T-helper 2 cell treated with Interferon-gamma antibody and Interleukin-4, amounts not matched to agents 100 ng/mL and 5 ng/mL, for 36 hours (primary cell): ENCODE measurements at regions not wholly inside any gene's neighbourhood (a gene's known extent, or its start where the extent isn't known, plus 50 kb on each side); places are given as distances from the start of the nearest gene placed in this dataset.
"Not testable (repeated sequence)": the region's sequence is repeated elsewhere in the genome, so short reads cannot be mapped to it uniquely, and the experiment has no call there.

Experiments
- intact Hi-C: fragments of 100-400 bp; cut with micrococcal nuclease; formaldehyde crosslinking; loops from one replicate; pipeline ENCODE4 v1.15.1; 2023

DNA sequence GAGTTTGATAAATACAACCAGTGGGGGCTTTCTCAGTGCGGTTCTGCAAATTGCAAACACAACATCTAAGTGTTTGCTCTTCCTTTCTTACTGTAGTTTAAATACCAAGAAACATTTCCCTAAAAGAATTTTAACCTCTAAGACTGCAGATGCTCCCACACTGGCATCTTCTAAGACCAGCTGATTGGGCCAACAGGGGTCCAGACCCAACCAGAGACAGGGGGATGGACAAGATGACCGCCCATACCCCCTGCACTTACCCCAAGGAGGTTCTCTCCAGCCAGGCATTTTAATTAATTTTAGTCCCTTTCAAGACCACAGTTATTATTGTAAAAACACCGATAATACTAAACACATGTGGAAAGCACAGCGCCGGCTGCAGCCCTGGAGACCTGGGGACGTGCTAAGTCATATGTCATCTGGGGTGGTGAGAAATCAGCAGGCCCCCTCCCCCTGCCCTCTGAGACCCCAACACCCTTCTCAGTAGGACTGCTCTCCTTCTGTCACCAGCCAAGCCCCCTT, 242.3 kb downstream of the SOX9 start:
- intact Hi-C loops: no loop called here

DNA sequence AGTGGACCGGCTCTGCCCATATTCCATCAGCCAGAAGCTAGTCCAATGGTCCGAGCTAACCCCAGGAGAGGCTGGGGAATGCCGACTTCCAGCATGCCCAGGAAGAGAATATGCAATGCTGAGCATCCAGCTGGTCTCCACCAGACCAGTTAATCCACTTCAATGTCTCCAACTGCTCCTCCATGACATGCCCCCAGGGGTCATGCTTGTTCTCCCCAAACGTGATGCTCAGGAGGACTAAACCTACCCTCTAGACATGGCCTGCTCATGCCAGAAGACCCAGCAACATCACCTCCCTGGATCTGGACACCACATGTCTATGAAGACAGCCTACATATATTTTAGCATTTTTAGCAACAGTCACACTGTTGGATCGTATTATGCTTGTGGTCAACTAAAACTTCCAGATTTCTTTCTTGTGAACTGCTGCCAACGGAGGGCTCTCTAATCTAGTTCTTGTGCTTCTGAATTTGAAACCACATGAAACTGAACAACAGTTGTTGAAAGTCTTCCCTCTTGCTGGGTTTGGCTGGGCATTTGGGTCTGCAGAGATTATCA, 245.1 kb downstream of the SOX9 start:
- intact Hi-C loops: no loop called here

DNA sequence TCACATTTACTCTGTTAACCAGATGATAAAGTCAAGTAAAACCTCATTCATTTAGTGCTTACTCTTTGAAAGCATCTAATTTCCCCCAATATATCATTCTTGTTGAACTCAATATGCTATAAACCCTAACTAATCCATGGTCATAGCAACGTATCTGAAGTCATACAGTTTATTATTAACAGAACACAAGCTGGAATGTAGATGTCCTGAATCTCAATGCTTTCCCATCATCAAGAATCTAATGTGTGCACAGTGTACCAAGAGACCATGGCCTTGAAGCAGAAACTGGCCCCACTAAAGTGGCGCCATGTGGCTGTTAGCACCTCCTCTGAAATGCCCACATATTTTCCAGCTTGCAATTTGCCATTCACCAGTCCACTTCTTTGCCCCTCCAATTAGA, 245.8 kb downstream of the SOX9 start:
- intact Hi-C loops: no loop called here

DNA sequence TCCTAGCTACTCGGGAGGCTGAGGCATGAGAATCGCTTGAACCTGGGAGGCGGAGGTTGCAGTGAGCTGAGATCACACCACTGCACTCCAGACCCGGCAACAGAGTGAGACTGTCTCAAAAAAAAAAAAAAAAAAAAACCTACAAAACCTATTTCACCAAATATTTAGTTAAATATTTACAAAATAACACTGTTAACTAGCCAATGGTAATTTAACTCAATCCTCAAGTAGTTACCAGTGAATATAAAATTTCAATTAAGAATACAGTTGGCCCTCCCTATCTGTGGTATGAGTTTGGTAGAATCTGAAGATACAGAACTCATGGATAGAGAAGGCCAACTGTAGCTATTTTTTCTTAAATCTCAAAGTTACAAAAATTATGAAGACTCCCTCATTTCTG, 247.4 kb downstream of the SOX9 start:
- intact Hi-C loops: no loop called here

DNA sequence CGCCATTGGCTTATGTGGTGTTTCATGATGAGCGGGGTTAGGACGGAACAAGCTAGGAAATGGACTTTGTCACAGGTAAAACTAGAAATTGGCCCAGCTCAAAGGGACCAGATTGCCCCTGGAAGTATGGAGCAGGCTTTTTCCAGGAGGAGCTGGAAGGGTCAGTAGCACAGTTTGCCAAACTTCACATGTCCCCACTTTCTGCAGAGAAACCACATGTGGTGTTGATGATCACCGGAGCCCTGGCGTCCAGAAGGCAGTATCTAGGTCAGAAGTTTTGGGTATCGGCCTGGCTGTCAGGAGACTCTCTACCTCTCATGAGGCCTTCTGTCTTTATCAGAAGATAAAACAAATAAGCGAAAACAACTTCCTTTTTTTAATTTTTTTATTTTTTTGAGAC, 248.5 kb downstream of the SOX9 start:
- intact Hi-C loops: no loop called here

DNA sequence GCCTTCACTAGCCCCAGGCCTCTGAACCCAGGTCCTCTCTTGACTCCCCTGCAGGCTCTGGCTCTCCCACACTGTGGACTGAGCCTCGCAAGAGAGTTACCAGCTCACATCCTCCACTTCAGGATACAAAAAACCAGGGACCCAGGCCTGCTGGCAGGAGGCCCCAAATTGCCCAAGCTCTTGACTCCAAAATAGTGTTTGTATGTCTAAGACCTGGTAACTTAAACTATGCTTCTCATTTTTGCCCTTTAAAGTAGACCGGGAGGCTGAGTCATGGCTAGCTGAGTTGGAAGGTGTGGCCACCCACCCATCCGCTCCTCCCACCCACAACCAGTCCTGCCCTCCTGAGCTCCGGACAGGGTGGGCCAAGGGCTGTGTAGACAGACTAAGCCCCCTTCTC, 250.0 kb downstream of the SOX9 start:
- intact Hi-C loops: no loop called here

DNA sequence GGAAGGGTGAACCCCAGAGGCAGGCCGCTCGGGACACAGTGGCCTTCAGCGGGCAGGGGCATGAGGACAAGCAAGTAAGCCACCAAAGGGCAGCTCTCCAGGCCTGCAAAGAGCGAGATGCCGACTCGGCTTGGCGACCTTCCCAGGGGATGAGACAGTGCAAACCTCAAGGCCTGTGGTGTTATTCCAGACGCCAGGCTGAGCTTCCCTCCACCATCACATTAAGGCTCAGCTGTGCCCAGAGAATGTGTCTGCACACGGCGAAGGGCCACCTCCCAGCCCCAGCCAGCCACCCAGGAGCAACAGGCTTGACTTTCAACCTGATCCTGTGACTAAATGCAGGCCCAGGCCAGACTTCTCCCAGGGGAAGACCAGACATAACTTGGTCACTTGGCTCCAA, 251.4 kb downstream of the SOX9 start:
- intact Hi-C loops: no loop called here

DNA sequence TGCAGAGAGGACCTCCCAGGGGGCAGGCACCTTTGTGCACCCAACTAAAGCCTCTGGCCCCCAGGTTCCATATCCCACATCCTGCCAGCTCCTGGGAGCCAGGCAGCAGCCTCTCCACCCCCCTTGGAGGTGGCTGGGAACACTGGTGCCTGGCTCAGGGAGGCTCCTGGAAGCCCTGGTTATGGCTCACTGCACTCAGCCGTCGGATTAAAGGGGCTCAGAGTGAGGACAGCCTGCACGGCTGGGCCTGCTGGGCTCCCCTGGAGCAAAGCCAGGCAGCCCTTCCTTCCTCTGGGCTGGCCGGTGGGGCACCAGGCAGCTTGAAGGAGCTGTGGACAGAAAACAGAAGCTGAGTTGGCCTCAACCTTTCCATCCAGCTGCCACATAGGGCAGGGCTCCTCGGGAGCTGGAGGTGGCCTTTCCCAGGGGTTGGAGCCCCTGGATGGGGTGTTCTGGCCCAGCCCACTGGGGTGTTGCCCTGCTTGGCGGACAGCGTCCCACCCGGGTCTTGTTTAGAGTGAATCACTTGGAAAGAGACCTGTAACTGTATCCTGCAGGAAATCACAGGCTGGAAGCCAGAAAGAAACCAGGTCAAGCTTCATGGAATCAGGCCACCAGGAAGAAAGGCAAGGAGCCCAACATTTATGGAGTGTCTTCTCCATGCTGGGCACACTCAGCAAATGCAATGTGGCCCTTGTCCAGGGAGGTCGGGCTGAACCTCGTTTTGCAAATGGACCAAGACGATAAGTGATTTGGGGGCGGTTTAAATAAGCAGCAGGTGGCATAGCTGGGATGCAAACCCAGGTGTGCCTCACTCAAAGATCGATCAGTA, 253.3 kb downstream of the SOX9 start:
- intact Hi-C loops: no loop called here

DNA sequence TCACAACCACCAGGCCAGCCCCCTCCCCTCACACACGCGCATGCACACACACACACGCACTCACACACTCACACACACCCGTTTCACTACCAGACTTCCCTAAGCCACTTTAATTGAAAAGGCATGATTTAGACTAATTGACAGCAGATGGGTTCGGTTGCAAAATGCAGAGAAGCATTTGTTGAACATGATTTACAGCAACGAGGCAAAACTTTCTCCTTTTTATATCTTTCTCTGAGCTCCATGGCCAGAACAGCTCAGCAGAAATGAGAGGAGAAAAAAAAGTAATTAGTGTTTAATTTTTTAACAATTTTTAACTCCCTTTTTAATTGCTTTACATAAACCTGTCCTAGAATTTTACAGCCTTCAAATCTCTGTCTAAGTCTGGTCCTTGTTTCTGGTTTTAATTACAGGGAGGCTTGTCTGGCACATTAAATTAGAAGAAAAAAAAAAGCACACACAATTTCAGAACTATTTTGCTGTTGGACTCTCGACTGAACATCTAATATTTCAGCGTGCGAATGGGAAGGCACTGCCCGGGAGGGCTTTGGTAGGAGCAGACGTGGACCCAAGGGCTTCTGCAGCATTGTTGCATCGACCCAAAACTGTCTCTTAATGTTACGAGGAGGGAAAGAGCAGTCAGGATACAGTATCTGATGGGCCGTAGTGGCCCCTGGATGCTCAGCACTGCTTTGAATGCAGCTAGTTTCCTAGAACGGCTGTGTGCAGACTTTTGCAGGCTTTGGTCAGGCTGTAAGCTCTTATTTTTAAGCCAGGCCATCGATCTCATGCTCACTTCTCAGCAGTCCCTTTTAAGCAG, 255.9 kb downstream of the SOX9 start:
- intact Hi-C loops: no loop called here

DNA sequence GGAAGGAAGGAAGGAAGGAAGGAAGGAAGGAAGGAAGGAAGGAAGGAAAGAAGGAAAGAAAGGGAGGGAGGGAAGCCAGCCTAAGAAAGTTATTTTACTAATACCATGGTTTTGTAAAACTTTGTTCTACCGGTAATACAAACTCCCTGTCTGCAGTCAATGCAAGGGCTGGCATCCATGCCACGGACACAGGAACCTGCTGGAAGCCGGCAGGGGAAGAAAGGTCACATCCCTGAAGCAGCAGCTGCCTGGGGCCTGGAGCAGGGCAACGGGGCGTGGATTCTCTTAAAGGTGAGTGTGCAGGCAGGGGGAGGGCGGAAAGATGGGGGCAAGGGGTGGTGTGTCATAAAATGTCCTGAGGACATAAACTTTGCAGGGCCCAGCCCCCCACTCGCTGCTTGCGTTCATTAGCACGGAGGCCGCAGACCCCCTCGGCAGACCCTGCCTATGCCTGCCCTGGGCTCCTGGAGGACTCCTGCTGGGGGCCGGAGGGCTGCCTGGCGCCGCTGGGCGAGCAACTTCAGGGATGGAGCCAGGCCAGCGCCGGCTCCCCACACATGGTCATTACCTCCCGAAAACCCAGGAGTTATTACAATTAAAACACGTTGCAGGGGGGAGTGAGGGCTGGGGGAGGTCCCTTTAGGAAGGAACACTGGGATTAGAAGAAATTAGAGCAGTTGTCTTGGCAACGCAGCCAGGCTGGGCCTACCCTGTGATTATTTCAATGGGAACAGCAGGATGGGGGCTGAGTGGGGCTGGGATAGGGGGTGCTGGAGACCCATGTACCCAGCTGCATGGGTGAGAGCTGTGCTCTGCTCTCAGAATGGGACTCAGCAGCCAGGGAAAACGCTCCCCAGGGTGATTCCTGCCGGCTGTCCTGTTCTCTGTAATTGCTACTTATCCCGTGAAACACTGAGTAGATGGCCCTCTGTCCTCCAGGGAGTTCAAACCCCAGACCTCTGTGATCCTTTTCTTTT, 257.9 kb downstream of the SOX9 start:
- intact Hi-C loops: no loop called here

DNA sequence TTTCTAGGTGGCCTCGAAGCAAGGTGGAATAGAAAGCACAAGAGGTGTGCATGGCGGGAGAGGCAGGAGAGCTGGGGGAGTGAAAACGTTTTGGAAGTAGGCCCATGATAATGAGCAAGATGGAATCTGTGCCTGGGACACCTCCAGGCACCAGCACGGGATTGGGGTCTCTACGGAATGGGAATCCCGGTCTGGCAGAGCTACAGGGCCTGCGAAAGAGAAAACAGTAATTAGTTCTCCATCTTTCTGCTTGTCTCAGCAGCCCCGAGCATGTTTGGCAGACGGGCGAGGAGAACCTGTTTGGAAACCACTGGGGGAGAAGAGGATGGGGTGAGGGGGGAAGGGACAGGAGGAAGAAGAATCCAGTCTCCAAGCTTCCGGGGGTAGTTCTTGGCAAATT, 258.7 kb downstream of the SOX9 start:
- intact Hi-C loops: no loop called here

DNA sequence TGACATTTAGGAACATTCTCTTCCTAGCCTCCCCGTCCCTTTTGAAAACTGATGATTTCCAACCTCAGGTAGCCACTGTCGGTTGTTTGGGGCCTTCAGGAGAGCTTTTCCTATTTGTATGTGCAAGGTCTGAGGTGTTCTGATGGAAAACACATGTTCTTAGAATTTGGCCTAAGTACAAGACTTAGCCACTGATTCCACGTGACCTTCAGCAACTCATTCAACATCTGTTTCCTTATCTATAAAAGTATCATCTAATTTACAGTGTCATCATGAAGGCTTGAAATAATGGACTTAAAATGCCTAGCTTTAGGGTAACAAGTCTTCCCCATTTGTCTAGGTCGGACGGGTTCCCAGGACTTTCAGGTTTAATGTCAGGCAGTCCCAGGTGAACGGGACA, 259.3 kb downstream of the SOX9 start:
- intact Hi-C loops: no loop called here

DNA sequence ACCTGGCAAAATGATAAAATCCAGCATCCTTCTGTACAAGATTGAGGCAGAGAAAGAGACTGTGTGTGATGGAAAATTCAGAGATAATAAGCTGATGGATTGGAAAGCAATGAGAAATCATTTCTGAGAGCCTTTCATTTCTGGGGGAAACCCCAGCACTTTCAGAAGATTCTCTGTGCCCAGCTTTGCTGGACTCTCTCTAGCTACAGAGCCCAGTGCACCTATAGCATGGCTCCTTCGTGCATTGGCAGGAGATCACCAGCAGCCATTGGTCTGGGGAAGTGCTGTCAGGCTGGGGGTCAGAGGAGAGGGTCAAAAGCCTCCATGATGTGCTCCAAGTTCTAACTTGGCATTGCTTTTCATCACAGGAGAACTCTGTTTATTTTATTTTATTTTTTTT, 259.9 kb downstream of the SOX9 start:
- intact Hi-C loops: no loop called here

DNA sequence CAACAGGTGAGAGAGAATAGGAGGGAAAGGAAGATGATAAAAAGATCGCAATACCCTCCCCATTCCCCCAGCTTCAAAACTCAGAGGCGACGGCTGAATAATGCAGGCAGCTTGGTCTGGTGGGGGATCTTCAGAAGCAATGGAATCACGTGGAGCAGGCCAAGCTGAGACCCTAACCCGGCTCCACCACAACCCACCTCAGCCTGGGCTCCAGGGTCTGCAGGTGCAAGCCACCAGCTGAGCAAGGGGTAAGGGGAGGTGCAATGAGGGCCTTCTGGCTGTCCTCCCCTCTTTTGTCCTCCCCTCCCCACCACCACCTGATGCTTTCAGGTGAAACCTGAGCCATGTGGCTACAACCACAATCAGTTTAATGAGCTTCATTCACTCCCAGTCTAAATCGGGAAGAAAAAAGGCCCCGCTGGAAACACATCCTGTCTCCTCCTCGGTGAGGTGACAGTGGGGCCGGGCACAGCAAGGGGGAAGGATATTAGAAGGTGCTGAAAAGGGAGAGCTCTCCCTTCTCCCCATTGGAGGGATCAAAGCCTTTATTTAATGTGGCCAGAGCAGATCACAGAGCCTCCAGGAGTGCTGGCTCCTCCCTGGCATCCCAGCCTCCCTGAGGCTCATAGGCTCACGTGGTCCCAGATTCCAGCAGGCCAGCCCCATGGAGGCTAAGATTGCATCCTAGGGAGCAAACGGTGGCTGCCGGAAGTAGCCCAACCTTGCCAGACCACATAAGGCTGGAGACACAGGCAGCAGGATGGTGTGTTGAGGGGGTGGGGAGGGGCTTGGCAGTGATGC, 261.0 kb downstream of the SOX9 start:
- intact Hi-C loops: no loop called here

DNA sequence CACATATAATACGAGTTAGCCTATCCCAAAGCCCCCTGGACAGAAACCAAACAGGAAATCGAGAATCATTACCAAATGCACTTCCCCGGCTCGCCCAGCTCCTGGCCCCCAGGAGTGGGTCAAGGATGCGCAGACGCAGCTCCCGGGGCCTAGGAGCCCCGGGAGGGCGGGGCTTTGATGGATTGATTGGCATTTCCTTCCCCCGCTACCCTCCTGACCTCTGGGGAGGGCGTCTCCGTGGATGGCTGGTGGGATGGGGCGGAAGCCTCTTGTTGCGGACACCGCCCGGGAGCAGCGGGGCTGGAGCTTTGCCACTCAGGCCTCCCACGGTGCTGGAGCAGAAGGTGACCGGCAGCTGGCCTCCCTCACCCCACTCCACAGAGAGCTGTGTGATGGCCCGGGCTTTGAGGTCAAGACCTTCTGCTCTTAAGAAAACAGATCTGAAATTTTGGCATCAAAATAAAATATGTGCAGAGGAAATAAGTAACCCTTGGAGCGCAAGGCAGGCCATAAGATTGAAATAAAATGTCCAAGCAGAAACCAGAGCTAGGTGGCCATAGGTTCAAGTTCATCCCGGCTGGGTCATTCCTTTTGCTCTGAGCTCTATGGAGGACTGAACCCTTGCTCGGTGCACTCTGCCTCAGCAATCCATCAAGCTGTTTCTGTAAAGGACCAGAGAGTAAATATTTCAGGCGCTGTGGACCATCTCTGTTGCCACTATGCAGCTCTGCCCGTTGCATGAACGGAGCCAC, 262.3 kb downstream of the SOX9 start:
- intact Hi-C loops: no loop called here

DNA sequence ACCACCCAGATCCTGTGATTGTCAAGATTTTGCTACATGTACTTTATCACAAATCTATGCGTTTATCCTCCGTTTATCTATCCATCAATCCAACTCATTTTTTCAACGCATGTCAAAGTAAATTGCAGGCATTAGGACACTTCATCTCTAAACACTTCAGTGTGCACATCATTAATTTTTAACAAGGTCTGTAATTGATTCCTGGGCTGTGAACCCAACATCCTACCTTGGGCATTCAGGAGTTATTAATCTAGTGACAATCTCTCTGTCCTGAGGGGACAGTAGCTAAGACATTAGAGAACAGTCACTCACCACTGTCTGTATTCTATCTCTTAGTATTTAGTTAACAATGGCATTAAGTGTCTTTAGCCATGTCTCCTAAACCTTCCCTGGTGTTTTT, 264.7 kb downstream of the SOX9 start:
- intact Hi-C loops: no loop called here

DNA sequence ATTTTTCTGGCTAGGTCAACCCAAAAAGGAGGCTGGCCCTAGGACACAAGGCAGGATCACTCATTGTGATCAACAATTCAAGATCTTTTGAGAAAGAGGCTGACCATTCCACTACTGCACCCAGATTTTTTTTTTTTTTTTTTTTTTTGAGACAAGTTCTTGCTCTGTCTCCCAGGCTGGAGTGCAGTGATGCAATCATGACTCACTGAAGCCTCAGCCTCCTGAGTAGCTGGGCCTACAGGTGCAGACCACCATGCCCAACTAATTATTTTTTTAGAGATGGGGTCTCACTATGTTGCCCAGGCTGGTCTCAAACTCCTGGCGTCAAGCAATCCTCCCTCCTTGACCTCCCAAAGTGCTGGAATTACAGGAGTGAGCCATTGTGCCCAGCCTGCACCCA, 265.4 kb downstream of the SOX9 start:
- intact Hi-C loops: not testable (repeated sequence)

DNA sequence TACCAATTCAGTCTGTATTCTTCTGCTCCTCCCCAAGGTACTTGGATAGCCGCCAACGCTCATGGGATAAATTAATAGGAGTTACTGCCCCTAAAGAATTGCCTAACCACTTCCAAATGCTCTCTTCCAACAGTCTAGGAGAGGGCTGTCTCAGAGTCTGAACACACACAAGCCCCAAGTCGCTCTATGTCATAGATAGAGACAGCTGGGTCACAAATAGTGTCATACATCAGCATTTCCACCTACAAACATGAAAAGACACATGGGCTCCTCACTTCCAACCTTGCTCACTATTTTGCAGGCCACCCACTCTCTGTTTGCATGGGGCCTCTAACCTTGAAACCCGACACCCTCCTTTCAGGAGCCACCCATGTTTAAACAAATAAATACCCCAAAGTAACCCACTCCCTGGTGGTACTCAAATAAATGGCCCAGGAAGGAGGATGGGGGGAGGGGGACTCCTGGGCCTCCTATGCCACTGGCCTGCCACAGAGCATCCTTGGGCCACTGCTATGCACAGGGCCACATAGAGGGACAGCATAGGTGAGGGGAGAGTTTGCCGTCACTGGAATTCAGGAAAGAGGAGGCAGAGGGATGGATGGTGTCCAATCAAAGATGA, 265.9 kb downstream of the SOX9 start:
- intact Hi-C loops: no loop called here

DNA sequence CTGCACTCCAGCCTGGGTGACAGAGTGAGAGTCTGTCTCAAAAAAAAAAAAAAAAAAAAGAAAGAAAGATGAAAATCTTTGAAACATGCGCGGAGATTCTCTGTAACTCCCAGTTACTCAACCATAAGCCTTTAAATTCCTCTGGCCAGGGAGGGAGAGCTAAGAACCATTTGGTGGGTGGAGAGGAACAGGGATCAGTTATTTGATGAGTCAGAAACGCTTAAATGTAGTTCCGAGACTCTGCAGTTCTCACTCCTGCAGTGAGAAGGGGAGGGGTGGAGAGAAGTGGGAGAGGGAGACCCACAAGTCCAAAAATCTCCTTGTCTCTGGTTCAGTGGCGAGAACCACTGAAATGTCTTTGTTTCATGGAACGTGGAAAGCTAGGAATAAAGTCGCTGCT, 266.7 kb downstream of the SOX9 start:
- intact Hi-C loops: no loop called here
